HPDE6-E6E7 (cell line): ENCODE measurements at regions not wholly inside any gene's neighbourhood (a gene's known extent, or its start where the extent isn't known, plus 50 kb on each side); places are given as distances from the start of the nearest gene placed in this dataset.

ENCODE experiments used
- DNase-seq: peaks from one replicate; pipeline ENCODE4 v3.0.0; 2011; ENCODE audit warnings: missing footprints; ENCODE audit errors: extremely low spot score

GRCh38 chr18:8944871-8945245 lies 157.6 kb upstream of the NDUFV2 start:
- no peak for DNase-seq

DNA sequence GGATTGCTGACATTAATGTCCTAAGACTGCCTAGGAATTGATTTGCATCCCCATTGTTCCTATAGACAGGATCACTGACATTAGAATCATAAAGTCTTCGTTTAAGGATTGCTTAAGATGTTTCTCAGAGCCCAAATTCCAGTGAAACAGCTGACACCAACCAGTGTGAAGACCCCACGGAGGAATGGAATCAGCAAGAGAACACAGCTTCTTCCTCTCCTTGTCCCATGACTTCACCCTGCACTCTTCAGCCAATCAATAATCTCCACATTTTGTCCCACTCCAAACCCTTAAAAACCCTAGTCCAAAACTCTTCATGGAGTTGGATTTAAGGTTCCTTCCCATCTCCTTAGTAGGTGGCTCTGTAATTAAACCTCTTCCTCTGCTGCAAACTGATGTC lies 157.0 kb upstream of the NDUFV2 start:
- no peak for DNase-seq

- DNase-seq: no peak
Measured at GRCh38 chr18:8946066-8946838, 156.2 kb upstream of the NDUFV2 start.

GRCh38 chr18:8947566-8947965 lies 154.9 kb upstream of the NDUFV2 start:
- DNase-seq: no peak

DNA sequence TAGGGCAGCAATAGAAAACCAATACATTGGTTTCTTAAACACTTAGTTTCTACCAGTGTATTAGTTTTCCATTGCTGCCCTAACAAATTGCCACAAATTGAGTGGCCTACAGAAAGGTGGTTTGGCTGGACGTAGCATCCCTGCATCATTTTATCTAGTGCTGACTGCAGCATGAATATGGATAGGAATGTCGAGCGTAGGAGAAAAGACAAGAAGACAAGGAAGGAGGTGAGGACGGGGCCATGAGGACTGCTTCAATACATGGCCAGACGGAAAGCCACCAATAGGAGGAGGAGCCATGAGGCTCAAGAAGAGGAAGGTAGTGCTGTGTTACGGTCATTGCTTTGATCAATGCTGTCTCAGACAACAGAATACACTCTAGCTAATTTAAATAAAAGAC lies 154.5 kb upstream of the NDUFV2 start:
- no peak for DNase-seq

DNA sequence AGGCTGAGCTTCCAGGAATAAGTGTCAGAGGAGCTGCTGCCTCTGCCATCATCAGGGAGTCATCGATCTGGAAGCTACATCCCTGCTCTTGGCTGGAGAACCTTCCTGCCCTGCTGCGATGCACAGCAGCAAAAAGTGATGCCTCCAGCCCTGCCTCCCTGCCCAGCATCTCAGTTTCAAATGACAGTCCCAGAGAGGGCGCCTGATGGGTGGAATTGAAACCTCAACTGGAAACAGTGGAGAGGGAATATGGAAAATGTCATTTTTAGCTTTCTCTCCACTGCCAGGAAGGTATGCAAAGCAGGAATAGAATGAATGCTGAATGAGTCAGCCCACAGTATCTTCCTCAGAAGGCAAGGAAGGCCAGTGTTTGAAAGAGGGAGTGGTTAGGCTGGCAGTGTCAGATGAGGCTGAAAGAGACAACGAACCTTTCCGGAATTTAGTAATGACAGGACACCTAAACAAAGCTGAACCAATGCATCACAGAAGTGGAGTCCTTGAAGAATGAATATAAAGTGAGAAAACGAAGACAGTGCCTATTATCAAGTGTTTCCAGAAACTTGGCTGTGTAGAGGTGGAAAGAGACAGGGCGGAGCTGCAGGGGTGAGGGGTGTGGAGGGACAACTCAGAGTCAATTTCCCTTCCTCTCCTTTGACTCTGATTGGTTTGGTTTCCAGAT lies 153.9 kb upstream of the NDUFV2 start:
- DNase-seq: peak; percentile 80

- no peak for DNase-seq
Measured at GRCh38 chr18:8949206-8949605, 153.3 kb upstream of the NDUFV2 start.

- no peak for DNase-seq
Measured at GRCh38 chr18:8951491-8951890, 151.0 kb upstream of the NDUFV2 start.

DNA sequence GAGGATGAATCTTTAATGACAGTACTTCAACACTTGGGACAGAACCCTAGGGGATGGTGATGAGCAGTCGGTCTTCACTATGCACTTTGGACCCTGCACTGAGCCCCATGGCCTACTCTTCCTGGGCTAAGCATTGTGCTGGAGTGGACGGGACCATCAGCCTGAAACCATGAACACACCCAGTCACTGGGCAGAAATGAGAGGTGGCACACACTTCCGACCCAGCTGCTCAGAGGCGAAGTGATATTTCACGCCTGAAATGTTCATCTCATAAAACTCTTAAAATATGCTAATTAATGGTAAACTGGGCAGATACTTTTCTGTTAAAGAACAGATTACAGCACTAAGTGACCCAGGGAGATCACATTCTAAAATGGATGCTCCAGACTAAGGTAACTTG lies 150.3 kb upstream of the NDUFV2 start:
- no peak for DNase-seq

DNA sequence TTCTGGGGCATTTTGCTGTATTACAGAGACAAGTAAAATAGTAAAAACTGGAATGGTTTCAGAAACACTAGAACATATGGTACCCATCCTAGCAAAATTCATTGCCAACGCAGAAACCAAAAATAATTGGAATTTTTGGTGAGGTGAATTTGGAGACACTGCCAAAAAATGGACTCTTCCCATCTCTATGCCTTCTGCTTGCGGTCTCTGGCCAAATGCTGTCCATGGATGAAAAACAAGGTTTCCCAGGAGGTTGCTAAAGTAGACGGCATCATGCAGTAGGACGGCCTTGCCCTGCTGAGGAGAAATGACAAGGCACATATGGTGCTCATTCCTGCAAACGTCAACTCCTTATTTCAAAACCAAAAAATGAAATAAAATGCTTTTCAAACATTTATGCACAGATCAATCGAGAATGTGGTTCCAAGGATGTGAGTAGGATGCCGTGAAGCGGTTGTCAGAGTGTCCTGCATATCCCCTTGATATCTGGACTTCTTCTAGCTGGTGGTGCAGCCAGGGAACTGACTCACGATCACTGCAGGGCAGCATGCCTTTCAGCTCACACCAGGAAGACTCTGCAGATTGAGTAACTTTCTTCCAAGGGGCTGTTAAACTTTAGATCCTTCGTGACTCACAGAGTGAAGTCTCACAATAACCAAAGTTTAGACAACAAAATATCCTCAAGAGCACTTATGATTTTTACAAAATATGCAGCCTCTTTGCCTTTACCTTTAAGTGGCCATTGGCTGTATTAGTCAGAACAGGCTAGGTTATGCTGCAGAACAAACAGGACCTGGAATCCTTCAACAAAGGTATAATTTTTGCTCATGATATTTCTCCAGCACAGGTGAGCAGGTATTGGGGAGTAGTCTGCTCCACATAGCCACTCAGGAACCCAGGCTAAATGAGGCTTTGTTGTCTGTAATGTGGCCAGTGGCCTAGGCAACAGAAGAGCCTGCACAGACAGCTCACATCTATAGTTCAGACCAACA lies 149.4 kb upstream of the NDUFV2 start:
- DNase-seq: peak; percentile 59

DNA sequence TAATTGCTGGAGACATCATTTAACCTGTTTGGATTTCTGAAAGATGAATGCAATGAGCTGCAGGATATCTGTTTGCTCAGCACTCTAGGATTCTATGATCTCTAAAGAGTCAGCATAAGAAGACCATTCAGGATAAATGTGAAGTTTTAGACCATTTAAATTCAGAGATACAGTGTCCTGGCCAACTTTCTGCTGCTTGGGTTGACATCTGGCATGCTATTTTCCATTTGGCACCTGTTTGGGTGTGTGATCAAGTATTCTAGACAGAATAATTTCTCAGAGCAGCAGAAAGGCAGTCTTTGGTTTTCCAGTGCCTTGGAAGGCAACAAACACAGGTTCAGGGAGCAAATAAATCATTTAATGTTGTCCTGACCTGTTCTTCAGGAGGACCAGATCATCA lies 144.8 kb upstream of the NDUFV2 start:
- DNase-seq: no peak

DNA sequence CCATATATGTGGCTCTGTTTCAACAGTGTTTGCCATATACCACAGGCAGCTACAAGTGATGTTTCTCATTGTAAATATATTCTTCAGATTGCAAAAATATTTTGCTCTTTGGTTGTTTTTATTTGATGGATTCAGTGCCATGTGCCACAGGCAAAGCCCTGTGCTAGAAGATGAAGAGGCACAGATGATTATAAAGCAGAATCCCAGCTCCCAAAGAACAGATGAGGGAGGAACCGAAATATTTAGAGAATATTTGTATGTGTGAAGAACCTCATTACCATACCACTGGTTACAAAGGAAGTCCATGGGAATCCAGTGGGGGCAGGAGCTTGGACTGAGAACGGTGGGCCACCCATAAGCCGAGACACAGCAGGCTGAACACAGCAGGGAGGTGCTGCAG lies 143.8 kb upstream of the NDUFV2 start:
- DNase-seq: no peak

GRCh38 chr18:8959551-8960135 lies 142.9 kb upstream of the NDUFV2 start:
- DNase-seq: no peak

DNA sequence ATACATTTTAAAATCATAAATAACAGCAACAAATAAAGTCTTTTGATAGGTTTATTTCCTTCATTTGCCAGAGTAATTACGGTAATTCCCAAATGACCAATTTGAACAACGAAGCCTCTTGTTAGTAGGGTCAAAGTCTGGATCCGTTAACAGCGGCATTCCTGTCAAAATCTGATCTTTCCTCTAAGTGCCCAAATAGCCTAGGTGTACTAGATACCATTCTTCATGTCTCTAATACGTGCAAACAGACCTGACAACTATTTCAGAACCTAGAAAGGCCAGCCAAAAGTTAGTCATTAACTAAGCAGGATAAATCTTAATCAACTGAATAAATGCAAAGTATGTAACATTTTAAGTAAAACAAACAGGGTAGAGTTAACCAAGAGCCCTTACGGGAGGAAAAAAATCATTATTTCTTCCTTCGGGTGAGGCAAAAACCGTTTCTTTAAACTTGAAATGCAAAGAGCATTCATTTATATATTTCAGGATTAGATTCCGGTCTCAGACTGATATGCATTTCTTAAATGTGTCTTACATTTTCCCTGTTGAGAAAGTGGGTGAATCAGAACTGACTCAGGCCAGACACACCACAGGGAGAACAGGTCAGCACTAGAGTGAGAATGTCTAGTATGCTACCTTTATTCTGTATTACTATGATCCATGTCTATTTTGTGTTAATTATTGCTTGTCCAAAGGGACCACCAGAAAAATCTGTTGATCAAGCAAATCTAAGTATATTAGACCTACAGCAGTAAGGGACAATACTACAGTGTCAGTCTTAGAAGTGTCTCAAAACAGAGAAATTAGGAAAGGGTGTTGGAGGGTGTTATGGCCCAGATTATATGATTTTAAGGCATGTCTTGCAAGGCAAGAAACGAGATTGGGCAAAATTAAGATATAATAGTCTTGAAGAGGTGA lies 141.5 kb upstream of the NDUFV2 start:
- DNase-seq: peak; percentile 92

GRCh38 chr18:8962192-8962779 lies 140.2 kb upstream of the NDUFV2 start:
- no peak for DNase-seq

- DNase-seq: no peak
Measured at GRCh38 chr18:8962855-8963635, 139.5 kb upstream of the NDUFV2 start.

GRCh38 chr18:8963876-8964275 lies 138.6 kb upstream of the NDUFV2 start:
- DNase-seq: no peak

DNA sequence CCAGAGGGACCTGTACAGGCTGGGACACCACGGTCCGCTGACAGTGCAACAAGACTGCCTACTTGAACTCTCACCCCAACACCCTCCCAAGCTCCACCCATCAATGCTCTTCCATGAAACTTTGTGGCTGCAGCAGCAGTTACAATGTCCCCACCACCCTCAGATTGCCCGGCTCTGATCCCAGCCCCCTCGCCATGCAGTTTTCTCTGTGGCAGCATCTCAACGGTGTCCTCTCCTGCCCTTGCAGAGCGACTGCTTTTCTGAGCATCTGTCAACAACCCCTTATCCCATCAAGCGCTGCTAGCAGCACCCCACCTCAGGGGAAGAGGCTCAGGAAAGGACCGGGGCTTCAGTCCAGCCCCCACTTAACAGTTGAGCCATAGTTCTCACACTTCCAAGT lies 137.1 kb upstream of the NDUFV2 start:
- DNase-seq: no peak

GRCh38 chr18:8966821-8967220 lies 135.7 kb upstream of the NDUFV2 start:
- DNase-seq: no peak

DNA sequence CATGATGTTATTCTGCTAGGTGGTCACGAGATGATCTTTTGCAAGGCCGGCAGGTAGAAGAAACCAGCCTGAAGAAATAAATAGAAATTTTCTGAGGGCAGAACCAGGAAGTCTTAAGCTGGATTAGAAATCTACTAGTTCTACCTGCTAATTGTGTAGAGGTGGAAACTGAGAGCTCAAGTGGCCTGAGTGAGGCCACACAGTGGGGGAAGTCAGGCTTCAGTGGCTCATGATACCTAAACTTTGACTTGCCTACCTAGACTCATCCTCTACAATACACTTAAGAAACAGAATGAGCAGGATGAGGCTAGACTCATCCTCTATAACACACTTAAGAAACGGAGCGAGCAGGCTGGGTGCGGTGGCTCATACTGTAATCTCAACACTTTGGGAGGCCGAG lies 134.9 kb upstream of the NDUFV2 start:
- DNase-seq: no peak
